Endothelial cell (in vitro differentiated cells): ENCODE measurements at regions not wholly inside any gene's neighbourhood (a gene's known extent, or its start where the extent isn't known, plus 50 kb on each side); places are given as distances from the start of the nearest gene placed in this dataset.

ENCODE experiments used
- DNase-seq: peaks from one replicate; pipeline ENCODE4 v3.0.0; 2021; ENCODE audit warnings: low spot score
- H3K27ac Mint-ChIP-seq: one replicate; pipeline ENCODE4 v1.8.0; 2021; ENCODE audit warnings: mixed read lengths, inconsistent platforms; ENCODE audit not compliant: unreplicated experiment
- H3K27me3 Mint-ChIP-seq: one replicate; pipeline ENCODE4 v1.8.0; 2021; ENCODE audit warnings: mild to moderate bottlenecking, moderate library complexity, mixed read lengths, inconsistent platforms; ENCODE audit not compliant: unreplicated experiment
- H3K36me3 Mint-ChIP-seq: one replicate; pipeline ENCODE4 v1.8.0; 2021; ENCODE audit warnings: mild to moderate bottlenecking, low read depth, mixed read lengths, inconsistent platforms; ENCODE audit not compliant: unreplicated experiment
- H3K4me1 Mint-ChIP-seq: one replicate; pipeline ENCODE4 v1.8.0; 2021; ENCODE audit warnings: mild to moderate bottlenecking, mixed read lengths, inconsistent platforms; ENCODE audit not compliant: unreplicated experiment
- H3K4me3 Mint-ChIP-seq: one replicate; pipeline ENCODE4 v1.8.0; 2021; ENCODE audit warnings: mild to moderate bottlenecking, mixed read lengths, inconsistent platforms; ENCODE audit not compliant: unreplicated experiment
- H3K9me3 Mint-ChIP-seq: one replicate; pipeline ENCODE4 v1.8.0; 2021; ENCODE audit warnings: mixed read lengths, inconsistent platforms; ENCODE audit not compliant: unreplicated experiment
- TF ChIP-seq, protein P1 (sequence below): fragments of 200-600 bp; sonication (generic); IDR thresholded peaks from one replicate; pipeline ENCODE4 v1.5.0; 2021; ENCODE audit warnings: antibody characterized with exemption; ENCODE audit not compliant: unreplicated experiment

GRCh38 chr4:123826896-123827295, 430.3 kb downstream of the SPRY1 start:
- Mint-ChIP-seq H3K27ac (no peak overlapping the region), H3K27me3 (peaks cover 3% of the 10 kb centered on the region), H3K9me3 (no peaks in the 10 kb centered on the region), H3K36me3 (peaks cover 6% of the 10 kb centered on the region), H3K4me3 (no peak overlapping the region), H3K4me1 (peaks cover 2% of the 10 kb centered on the region)
- no peak for DNase-seq
- TF ChIP-seq, protein P1, sequence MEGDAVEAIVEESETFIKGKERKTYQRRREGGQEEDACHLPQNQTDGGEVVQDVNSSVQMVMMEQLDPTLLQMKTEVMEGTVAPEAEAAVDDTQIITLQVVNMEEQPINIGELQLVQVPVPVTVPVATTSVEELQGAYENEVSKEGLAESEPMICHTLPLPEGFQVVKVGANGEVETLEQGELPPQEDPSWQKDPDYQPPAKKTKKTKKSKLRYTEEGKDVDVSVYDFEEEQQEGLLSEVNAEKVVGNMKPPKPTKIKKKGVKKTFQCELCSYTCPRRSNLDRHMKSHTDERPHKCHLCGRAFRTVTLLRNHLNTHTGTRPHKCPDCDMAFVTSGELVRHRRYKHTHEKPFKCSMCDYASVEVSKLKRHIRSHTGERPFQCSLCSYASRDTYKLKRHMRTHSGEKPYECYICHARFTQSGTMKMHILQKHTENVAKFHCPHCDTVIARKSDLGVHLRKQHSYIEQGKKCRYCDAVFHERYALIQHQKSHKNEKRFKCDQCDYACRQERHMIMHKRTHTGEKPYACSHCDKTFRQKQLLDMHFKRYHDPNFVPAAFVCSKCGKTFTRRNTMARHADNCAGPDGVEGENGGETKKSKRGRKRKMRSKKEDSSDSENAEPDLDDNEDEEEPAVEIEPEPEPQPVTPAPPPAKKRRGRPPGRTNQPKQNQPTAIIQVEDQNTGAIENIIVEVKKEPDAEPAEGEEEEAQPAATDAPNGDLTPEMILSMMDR: no peak

DNA sequence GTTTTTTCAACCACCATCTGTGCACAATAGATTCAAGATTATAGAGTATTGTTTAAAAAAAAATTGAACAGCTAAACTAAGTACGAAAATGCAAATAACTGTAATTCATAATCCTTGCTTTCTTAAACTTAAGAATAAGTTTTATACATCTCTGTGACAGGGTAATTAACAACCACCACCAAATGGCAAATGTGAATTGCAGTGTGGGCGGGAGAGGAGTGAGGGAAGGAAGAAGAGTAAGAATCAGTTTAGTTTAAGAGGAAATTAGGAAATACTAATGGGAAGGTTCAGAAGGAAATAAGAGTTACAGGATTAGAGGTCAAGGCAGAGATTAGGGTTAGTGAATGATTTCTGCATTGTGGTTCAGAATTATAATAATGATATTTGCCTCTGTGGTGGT, 430.9 kb downstream of the SPRY1 start:
- DNase-seq: no peak
- Mint-ChIP-seq H3K27me3 (peaks cover 3% of the 10 kb centered on the region), H3K9me3 (no peaks in the 10 kb centered on the region), H3K4me3 (no peak overlapping the region), H3K27ac (no peak overlapping the region), H3K4me1 (peaks cover 2% of the 10 kb centered on the region), H3K36me3 (peaks cover 6% of the 10 kb centered on the region)
- TF ChIP-seq, protein P1: no peak

DNA sequence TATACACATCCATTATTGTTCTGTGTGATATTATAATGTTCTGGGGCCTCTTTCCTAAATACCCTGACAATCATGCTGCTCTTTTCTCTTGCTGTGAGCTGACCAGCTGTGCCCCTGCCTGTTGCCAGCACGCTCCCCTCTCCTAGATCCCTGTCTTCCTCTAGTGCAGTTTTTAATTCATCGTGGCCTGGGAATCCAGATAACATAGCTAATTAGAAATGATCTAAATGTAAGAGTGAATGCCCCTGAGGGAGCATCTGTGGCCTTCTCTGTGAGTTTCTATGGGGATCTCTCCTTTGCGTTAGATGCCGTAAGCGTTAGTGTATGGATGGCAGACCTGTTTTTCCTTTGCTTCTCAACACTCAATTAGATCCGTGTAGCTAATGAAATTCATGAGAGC, 434.3 kb downstream of the SPRY1 start:
- TF ChIP-seq, protein P1: no peak
- DNase-seq: no peak
- H3K36me3 Mint-ChIP-seq: peaks cover 6% of the 10 kb centered on the region
- H3K4me1 Mint-ChIP-seq: peaks cover 2% of the 10 kb centered on the region
- no peak overlapping the region for H3K4me3 Mint-ChIP-seq
- no peaks in the 10 kb centered on the region for H3K27me3 Mint-ChIP-seq
- H3K9me3 Mint-ChIP-seq: no peaks in the 10 kb centered on the region
- H3K27ac Mint-ChIP-seq: no peak overlapping the region

GRCh38 chr4:123832173-123833026, 435.8 kb downstream of the SPRY1 start:
- H3K9me3 Mint-ChIP-seq: no peaks in the 10 kb centered on the region
- H3K27me3 Mint-ChIP-seq: no peaks in the 10 kb centered on the region
- H3K27ac Mint-ChIP-seq: no peak overlapping the region
- DNase-seq: no peak
- TF ChIP-seq, protein P1: no peak
- H3K4me3 Mint-ChIP-seq: no peak overlapping the region
- H3K36me3 Mint-ChIP-seq: peaks cover 6% of the 10 kb centered on the region
- peaks cover 5% of the 10 kb centered on the region for H3K4me1 Mint-ChIP-seq

DNA sequence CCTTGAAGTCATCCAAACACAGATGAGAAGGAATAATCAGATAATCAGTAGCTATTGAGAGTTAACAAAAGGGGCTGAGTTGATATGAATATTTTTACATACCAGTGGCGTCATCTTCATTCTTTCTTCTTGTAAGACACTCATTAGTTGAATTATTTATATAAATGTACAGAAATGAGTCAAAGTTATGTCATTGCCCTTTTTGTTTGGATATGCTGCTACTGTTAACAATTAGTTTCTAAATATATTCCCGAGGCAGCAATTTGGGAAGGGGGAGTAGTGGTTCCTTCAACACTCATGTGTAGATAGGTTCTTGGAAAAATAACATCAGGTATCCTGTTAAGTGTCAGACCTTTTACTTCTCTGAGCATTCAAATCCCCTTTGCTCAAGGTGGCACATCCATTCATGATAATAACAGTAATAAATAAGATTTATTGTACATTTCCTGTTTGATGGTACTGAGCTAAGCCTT, 436.6 kb downstream of the SPRY1 start:
- Mint-ChIP-seq H3K27ac (no peak overlapping the region), H3K4me3 (no peak overlapping the region), H3K4me1 (peaks cover 3% of the 10 kb centered on the region), H3K36me3 (peaks cover 6% of the 10 kb centered on the region), H3K9me3 (no peaks in the 10 kb centered on the region), H3K27me3 (no peaks in the 10 kb centered on the region)
- no peak for DNase-seq
- TF ChIP-seq, protein P1: no peak
